A673 (cell line): ENCODE measurements at regions not wholly inside any gene's neighbourhood (a gene's known extent, or its start where the extent isn't known, plus 50 kb on each side); places are given as distances from the start of the nearest gene placed in this dataset.
A peak's percentile ranks its signal among the peaks of the same experiment; 100 is the strongest.

Experiments used
- BruUV-seq: library from RNA; stranded (reverse); fragments of 400-500 nt; replicated peaks from 2 replicates; lab custom pipeline; 2021; lab: Mats Ljungman, UMichigan
- CTCF ChIA-PET: fragments of 300-600 bp; sonication (Branson Sonifier 250); formaldehyde crosslinking; loops from one replicate; lab custom pipeline; 2022; ENCODE audit warnings: antibody characterized with exemption; lab: Charles Lee
- POLR2A ChIA-PET: fragments of 300-600 bp; sonication (Branson Sonifier 250); formaldehyde crosslinking; loops from one replicate; lab custom pipeline; 2022; ENCODE audit warnings: antibody characterized with exemption; ENCODE audit not compliant: low non-redundant PET; lab: Charles Lee
- DNase-seq: peaks from one replicate; pipeline ENCODE4 v3.0.0-alpha.2; 2015; ENCODE audit warnings: low spot score
- H3K27ac ChIP-seq: fragments of 200-600 bp; sonication (generic); 2 replicates; pipeline ENCODE4 v1.5.1; 2016; ENCODE audit warnings: mixed run types, low read depth, mild to moderate bottlenecking, mixed read lengths, antibody characterized with exemption, low read length; ENCODE audit not compliant: poor library complexity, severe bottlenecking
- H3K27me3 ChIP-seq: fragments of 200-600 bp; sonication (generic); replicated peaks from 2 replicates; pipeline ENCODE4 v1.6.1; 2017; ENCODE audit warnings: mixed run types, low read depth, mild to moderate bottlenecking, mixed read lengths, antibody characterized with exemption, low read length; ENCODE audit not compliant: insufficient read depth, poor library complexity
- H3K36me3 ChIP-seq: fragments of 200-600 bp; sonication (generic); 2 replicates; pipeline ENCODE4 v1.6.1; 2016; ENCODE audit warnings: mixed run types, mild to moderate bottlenecking, mixed read lengths, antibody characterized with exemption, low read length; ENCODE audit not compliant: insufficient read depth, poor library complexity, severe bottlenecking
- H3K4me1 ChIP-seq: fragments of 200-600 bp; sonication (generic); 2 replicates; pipeline ENCODE4 v1.6.1; 2017; ENCODE audit warnings: mixed run types, mild to moderate bottlenecking, mixed read lengths, antibody characterized with exemption, low read length; ENCODE audit not compliant: insufficient read depth, poor library complexity, severe bottlenecking
- H3K4me3 ChIP-seq: fragments of 200-600 bp; sonication (generic); 2 replicates; pipeline ENCODE4 v1.5.1; 2016; ENCODE audit warnings: low read depth, mixed run types, mild to moderate bottlenecking, mixed read lengths, low read length; ENCODE audit not compliant: poor library complexity, severe bottlenecking
- H3K9me3 ChIP-seq: fragments of 200-600 bp; sonication (generic); 2 replicates; pipeline ENCODE4 v1.6.1; 2016; ENCODE audit warnings: mixed run types, low read depth, mild to moderate bottlenecking, mixed read lengths, antibody characterized with exemption, low read length; ENCODE audit not compliant: poor library complexity, severe bottlenecking
- EZH2 ChIP-seq: fragments of 200-600 bp; sonication (generic); IDR thresholded peaks from 2 replicates; pipeline ENCODE4 v1.6.1; 2017; ENCODE audit warnings: borderline replicate concordance, low read depth, mild to moderate bottlenecking, mixed read lengths, antibody characterized with exemption, low read length; ENCODE audit not compliant: poor library complexity, severe bottlenecking
- intact Hi-C: fragments of 100-400 bp; cut with micrococcal nuclease; formaldehyde crosslinking; loops from one replicate; pipeline ENCODE4 v1.10.0; 2022; ENCODE audit not compliant: unreplicated experiment
- TF ChIP-seq, protein P1 (sequence below): fragments of 300-800, 200-600 bp; sonication (generic); conservative IDR thresholded peaks from 2 replicates; pipeline ENCODE4 v1.5.1; 2017; ENCODE audit warnings: low read depth, mild to moderate bottlenecking, antibody characterized with exemption, low read length, moderate library complexity, mixed read lengths

DNA sequence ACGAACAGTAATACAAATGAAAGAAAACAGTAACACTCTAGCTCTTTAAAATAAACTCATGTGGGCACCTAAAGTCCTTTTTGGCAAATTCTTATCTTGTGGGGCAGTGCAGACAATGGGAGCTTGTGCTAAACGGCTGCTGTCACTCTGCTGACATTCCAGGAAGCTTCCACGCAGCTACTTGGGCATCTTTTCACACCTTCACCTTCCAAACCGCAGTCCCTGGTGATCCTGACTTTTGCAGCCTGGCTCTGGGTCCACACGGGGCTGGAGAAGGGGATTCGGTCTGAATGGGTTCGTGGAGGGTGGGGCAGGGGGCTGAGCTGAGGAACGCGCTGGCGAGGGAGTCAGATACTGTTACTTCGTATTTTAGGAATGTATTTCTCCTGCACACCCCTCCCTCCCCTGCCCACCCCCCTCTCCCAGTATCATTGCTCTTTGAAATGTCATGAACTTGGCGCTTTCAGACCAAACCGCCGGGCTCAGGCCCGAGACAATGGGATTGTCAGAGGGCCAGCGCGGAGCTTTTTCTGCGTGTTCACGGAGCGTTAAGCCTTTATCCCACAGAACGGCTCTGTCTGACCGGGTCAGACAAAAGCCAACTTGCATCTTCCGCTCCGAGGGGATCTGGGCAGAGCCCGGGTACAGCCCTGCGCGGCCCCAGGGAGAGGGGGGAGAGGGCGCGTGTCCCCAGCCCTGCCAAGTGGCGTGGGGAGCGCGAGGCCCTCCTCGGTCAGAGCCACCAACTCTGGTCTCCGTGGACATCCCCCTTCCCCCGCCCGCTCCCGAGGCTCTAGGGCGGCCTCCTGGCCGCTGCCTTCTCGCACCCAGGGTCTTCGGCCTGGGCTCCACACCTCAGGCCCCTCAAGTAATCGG is 76.7 kb upstream of the EN2 start:
- no TSS peak for BruUV-seq
- H3K9me3 ChIP-seq, result no peaks in the 10 kb centered on the region
- H3K36me3 ChIP-seq, result no peaks in the 10 kb centered on the region
- peaks cover 94% of the 10 kb centered on the region for H3K27me3 ChIP-seq
- peak overlapping the region; percentile 15 for H3K4me3 ChIP-seq
- POLR2A ChIA-PET, result no interaction called here
- no peak overlapping the region for H3K27ac ChIP-seq
- no peak for DNase-seq
- peak; percentile 79 for TF ChIP-seq EZH2
- TF ChIP-seq, protein P1, sequence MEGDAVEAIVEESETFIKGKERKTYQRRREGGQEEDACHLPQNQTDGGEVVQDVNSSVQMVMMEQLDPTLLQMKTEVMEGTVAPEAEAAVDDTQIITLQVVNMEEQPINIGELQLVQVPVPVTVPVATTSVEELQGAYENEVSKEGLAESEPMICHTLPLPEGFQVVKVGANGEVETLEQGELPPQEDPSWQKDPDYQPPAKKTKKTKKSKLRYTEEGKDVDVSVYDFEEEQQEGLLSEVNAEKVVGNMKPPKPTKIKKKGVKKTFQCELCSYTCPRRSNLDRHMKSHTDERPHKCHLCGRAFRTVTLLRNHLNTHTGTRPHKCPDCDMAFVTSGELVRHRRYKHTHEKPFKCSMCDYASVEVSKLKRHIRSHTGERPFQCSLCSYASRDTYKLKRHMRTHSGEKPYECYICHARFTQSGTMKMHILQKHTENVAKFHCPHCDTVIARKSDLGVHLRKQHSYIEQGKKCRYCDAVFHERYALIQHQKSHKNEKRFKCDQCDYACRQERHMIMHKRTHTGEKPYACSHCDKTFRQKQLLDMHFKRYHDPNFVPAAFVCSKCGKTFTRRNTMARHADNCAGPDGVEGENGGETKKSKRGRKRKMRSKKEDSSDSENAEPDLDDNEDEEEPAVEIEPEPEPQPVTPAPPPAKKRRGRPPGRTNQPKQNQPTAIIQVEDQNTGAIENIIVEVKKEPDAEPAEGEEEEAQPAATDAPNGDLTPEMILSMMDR, result no peak
- intact Hi-C loops, result loop anchor here (1.0 to 5.0 kb wide), 2 partner anchors 153 to 386 kb away; no protein-coding TSS in a partner anchor
- CTCF ChIA-PET, result no interaction called here
- peaks cover 5% of the 10 kb centered on the region for H3K4me1 ChIP-seq

DNA sequence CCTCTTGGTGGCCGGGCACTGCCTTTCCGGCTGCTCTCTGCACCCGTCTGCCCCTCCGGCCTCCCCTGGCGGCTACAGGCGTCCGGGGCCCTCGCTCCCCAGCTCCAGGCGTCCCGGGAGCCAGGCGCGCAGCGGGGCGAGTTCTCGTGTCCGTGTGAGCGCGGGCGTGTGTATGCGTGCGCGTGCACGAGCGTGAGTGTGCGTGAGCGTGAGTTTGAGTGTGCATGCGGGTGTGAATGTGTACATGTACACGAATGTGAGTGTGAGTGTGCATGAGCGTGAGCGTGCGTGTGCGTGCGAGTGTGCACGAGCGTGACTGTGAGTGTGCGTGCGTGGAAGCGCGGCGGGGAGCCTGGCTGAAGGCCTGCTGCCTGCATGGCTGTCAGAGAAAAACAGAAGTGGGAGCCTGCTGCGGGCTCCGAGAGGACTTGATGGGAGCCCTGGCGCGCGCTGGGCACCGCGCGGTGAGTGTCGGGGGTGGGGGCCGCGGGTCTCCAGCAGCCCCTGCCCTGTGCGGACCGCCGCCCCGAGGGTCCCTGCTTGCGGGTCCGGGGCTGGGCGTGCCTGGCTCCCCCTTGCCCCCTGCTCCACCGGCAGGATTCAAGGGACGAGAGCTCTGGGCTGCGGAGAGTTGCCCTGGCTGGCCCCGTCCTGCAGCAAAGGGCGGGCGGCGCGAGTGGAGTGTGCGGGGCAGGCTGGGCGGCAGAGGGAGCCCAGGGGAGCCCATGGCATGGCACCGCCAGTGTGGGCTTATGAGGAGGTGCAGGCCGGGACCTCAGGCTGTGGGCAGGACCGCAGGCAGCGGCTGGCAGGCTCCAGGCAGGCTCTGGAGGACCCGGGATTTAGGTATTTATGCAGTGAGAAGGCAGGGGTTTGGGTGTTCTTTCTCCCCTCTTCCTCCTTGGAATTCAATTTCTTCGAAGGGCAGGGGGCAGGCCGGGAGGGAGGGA is 75.8 kb upstream of the EN2 start:
- ChIA-PET POLR2A (no interaction called here), CTCF (no interaction called here)
- no peaks in the 10 kb centered on the region for H3K36me3 ChIP-seq
- peaks cover 92% of the 10 kb centered on the region for H3K27me3 ChIP-seq
- DNase-seq, result no peak
- peaks cover 5% of the 10 kb centered on the region for H3K4me1 ChIP-seq
- intact Hi-C loops, result loop anchor here (5.0 kb wide), 1 partner anchor 385 kb away; no protein-coding TSS in a partner anchor
- H3K9me3 ChIP-seq, result no peaks in the 10 kb centered on the region
- peak overlapping the region; percentile 15 for H3K4me3 ChIP-seq
- no peak overlapping the region for H3K27ac ChIP-seq
- BruUV-seq, result no TSS peak
- TF ChIP-seq, protein P1, result no peak
- no peak for TF ChIP-seq EZH2

GRCh38 chr7:155382802-155383171 is 75.1 kb upstream of the EN2 start:
- peaks cover 5% of the 10 kb centered on the region for H3K4me1 ChIP-seq
- no peak overlapping the region for H3K27ac ChIP-seq
- no peak for DNase-seq
- H3K36me3 ChIP-seq, result no peaks in the 10 kb centered on the region
- ChIA-PET CTCF (no interaction called here), POLR2A (no interaction called here)
- intact Hi-C loops, result loop anchor here (5.0 kb wide), 1 partner anchor 385 kb away; no protein-coding TSS in a partner anchor
- H3K4me3 ChIP-seq, result no peak overlapping the region
- BruUV-seq, result no TSS peak
- H3K9me3 ChIP-seq, result no peaks in the 10 kb centered on the region
- TF ChIP-seq, protein P1, result no peak
- TF ChIP-seq EZH2, result no peak
- H3K27me3 ChIP-seq, result peaks cover 92% of the 10 kb centered on the region
